NCI-H345 (cell line): ENCODE measurements at regions not wholly inside any gene's neighbourhood (a gene's known extent, or its start where the extent isn't known, plus 50 kb on each side); places are given as distances from the start of the nearest gene placed in this dataset.
"Not testable (repeated sequence)": the region's sequence is repeated elsewhere in the genome, so short reads cannot be mapped to it uniquely, and the experiment has no call there.

Experiments
- DNase-seq: peaks from one replicate; lab custom pipeline; 2025; lab: John Stamatoyannopoulos, UW

GRCh38 chr9:31937737-31938136 is 446.7 kb upstream of the ACO1 start:
- not testable (repeated sequence) for DNase-seq

GRCh38 chr9:31950756-31951155 is 433.7 kb upstream of the ACO1 start:
- no peak for DNase-seq

DNA sequence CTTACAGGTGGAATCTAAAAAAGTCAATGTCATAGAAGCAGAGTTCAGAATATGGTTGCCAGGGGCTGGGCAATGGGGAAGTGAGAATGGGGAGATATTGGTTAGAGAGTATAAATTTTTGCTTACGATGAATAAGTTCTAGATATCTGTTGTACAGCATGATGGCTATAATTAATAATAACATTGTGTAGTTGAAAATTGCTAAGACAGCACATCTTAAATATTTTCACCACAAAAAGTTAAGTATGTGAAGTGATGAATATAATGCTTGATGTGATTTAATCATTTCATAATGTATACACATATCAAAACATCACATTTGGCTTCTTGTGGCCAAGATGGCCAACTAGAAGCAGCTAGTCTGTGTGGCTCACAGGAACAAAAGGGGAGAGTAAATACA is 425.9 kb upstream of the ACO1 start:
- DNase-seq = no peak

DNA sequence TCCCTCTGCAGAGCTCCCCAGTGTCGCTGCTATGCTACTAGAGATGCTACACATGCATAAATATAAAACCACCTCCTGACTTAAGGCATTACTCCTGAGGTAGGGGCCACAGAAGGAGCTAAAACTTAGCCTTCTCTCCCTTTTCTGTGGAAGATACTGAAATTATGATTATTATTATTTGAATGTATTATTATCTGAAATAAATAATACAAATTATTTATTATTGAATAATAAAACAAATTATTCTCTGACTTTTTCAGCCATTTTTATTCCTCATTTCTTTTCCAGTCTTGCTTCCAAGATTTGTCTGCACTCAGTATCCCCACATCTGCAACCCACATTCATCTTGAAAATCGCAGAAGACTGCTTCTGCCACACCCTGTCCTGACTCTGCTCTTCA is 414.9 kb upstream of the ACO1 start:
- no peak for DNase-seq

DNA sequence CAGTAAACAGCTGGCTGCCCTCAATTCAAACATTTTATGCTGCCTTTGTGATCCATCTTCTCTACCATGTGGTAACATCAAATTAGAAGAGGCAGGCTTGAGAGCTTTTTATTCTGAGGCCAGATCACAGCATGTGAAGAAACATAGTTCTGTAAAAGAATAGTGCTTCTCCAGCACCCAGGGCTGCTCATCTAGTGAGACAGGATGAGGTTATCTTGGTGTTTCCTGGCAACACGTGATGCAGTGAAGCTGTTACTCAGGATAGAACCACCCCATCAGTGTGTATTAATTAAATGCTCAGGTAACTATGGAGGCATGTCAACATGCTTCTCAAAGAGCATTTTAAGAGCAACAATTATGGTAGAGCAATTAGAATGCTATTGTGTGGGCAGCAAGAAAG is 400.5 kb upstream of the ACO1 start:
- DNase-seq = peak; percentile 29

- DNase-seq = no peak
Measured at GRCh38 chr9:31996331-31996730, 388.1 kb upstream of the ACO1 start.

DNA sequence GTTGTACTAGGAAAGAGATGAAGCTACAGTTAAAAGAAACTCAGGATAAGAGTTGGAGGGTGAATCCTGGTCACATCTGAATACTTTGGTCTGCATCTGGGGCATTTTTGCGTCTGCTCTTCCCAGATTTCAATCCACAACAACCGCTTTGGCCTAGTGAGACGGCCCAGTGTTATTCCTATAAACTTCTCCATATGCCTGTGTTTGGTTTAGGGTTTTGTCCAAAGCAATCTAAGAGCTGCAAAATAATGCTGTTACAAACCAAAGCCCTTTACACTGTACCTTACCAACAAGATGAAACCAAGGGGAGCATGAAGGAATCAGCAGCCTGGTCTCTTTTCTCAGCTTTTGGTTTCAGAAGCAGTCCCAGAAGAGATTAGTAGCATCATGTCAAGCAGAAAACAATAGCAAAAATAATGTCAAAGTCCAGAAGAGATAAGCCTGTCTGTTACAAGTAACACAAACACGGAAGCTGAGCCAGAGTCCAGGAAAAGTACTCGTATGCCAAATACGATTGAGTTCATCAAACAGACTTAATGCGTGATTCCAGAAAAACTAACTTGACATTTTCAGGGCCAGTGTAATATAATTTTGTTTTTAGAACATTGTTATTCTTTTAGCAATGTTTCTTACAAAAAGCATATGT is 379.9 kb upstream of the ACO1 start:
- DNase-seq = no peak

- no peak for DNase-seq
Measured at GRCh38 chr9:32010322-32010721, 374.1 kb upstream of the ACO1 start.

DNA sequence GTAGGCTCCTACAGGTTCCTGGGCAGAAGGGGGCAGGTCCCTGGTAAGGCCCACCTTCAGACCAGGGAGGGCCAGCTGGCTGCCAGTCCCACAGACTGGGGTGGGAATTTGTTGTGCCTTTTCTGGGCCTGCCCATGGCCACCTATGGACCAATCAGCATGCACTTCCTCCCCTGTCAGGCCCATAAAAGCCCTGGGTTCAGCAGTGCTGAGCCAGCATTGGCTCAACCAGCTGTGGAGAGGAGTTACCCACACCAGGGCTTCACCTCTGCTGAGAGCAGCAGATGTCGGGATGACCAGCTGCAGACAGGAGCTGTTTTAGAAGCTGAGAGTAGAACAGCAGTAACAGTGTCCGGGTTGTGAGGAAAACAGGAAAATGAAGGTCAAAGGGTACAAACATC is 373.4 kb upstream of the ACO1 start:
- no peak for DNase-seq

DNA sequence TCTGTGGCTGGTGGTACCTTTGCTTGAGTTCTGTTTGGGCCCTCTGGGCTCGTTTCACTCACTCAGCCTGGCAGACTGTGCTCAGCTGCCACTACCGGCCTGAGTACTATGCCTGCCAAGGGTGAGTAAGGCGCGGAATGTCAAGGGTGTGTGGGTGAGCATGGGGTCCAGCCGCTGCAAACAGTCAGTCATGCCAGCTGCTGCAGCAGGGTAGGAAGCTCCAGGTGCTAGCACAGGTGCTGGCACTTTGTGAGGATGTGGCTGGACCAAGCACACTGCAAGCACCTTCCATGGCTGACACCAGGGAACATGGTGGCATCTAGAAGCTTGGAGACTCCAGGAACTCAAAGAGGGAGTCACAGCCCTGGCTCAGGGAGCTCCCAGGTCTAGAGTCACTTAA is 368.6 kb upstream of the ACO1 start:
- no peak for DNase-seq

DNA sequence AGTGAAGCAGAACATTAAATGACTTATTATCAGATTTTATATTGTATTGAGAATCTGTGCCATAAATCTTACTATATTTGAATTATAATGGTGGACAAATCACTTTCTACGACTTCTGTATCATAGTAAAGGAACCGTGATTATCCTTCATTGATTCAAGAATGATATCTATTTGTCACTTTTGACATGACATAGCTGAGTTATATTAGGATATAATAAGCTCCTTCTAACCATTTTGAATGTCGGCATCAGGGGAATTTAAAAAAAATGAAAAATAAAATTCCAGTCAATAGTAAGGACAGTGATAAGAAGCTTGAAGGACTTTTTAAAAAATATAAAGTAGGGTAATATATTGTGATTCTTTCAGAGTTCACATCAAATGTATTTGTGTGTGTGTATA is 338.9 kb upstream of the ACO1 start:
- no peak for DNase-seq

GRCh38 chr9:32067261-32067660 is 317.2 kb upstream of the ACO1 start:
- no peak for DNase-seq

DNA sequence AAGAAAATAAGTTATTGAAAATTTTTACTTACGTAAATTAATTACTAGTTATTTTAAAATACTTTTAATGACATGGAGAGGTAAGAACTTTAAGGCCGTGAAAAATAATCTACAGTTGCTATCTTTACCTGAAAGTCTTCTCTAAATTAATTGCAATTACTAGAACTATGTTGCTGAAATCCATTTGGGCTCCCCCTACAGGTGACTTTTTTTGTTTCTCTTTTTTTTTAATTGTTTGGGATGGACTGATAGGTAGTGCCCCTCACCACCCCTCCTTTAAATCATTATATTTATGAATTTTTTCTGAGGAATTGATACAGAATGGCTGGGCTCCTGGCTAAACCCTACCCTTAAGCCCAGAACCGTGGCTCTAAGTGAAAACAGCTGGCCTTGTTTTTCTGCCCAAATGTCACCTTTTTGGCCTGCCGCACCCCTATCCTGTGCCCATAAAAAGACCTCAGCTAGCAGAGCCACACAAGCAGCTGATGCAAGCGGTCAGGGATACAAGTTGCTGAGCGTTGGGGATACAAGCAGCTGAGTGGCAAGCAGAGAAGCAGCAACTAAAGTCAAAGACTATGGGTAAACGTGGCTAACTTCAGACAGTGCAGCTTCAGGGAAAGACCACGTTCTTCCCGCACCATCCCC is 315.2 kb upstream of the ACO1 start:
- DNase-seq = no peak

- DNase-seq = no peak
Measured at GRCh38 chr9:32069969-32070368, 314.5 kb upstream of the ACO1 start.

DNA sequence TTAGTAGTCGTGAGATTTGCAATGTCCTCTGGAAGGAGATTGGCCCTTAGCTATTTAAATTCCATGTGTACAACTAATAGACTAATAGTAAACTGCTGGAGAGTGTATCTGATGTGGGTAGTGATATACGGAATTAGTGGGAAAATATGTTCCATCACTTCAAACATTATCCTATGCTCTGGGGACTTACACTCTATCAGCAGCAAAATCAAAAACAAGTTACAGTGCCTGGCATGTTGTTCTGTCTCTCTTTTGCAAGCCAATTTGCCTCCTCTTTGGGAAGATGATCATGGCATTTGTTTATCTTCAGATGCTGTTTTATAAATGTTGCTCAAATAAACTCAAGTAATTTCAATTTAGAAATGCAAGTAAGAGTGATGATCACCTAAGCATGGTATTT is 311.9 kb upstream of the ACO1 start:
- no peak for DNase-seq

GRCh38 chr9:32092031-32092430 is 292.4 kb upstream of the ACO1 start:
- no peak for DNase-seq

DNA sequence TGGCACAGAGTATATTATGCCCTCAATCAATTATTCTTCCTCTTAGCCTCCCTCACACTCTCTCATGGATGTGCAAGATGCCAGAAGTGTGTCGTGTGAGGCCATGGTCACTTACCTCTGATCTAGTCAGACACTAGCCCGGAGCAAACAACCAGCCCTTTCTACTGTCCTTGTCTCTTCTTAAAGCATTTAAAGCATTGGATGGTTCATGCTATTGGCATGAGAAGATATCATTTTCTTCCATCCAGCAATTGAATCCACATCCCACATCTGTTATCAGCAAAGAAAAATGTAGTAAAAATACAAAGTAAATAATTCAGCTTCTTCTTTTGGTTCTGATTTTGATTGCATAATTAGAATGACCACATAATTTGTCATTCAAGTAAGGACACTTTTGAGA is 267.2 kb upstream of the ACO1 start:
- no peak for DNase-seq

GRCh38 chr9:32128546-32128945 is 255.9 kb upstream of the ACO1 start:
- DNase-seq = no peak

GRCh38 chr9:32130709-32131108 is 253.7 kb upstream of the ACO1 start:
- DNase-seq = not testable (repeated sequence)

DNA sequence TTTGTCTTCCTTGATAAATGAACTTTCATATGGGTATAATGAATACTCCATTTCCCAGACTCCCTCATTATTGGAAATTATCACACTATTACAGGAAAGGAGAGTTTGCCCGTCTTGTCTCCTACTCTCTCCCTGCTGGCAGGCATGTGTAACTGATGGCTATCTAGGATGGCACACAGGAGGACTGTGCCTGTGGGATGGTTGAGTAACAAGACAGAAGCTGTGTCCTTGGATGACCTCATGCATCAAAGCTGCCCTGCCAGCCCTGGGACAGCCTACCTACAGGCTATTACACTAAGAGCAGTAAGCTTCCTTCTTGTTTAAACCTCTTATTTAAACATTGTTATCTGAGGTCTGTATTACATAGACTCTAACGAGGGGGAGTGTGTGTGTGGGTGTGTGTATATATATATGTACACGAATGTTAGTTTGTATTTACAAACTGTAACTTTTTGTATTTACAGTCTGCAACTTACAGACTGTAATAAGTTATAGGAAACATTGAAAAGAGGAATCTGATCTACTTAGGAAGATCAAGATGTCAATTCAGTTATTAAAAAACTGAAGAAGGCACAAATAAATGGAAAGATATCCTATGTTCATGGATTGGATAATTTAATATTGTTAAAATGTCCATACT is 247.6 kb upstream of the ACO1 start:
- DNase-seq = no peak

- DNase-seq = no peak
Measured at GRCh38 chr9:32142074-32142473, 242.4 kb upstream of the ACO1 start.

- not testable (repeated sequence) for DNase-seq
Measured at GRCh38 chr9:32148553-32148952, 235.9 kb upstream of the ACO1 start.

- no peak for DNase-seq
Measured at GRCh38 chr9:32161209-32161608, 223.2 kb upstream of the ACO1 start.

- DNase-seq = no peak
Measured at GRCh38 chr9:32161720-32162119, 222.7 kb upstream of the ACO1 start.
